GM21619 (cell line): ENCODE measurements at regions not wholly inside any gene's neighbourhood (a gene's known extent, or its start where the extent isn't known, plus 50 kb on each side); places are given as distances from the start of the nearest gene placed in this dataset.

Experiments
- ATAC-seq: cut with Tn5 transposase; IDR thresholded peaks from one replicate; pipeline ENCODE4 v1.9.1; 2021; ENCODE audit not compliant: unreplicated experiment

- ATAC-seq: no peak
Observed at GRCh38 chr2:168373468-168373867, 82.6 kb upstream of the CERS6 start.

GRCh38 chr2:168375195-168375798 is 80.8 kb upstream of the CERS6 start:
- no peak for ATAC-seq

DNA sequence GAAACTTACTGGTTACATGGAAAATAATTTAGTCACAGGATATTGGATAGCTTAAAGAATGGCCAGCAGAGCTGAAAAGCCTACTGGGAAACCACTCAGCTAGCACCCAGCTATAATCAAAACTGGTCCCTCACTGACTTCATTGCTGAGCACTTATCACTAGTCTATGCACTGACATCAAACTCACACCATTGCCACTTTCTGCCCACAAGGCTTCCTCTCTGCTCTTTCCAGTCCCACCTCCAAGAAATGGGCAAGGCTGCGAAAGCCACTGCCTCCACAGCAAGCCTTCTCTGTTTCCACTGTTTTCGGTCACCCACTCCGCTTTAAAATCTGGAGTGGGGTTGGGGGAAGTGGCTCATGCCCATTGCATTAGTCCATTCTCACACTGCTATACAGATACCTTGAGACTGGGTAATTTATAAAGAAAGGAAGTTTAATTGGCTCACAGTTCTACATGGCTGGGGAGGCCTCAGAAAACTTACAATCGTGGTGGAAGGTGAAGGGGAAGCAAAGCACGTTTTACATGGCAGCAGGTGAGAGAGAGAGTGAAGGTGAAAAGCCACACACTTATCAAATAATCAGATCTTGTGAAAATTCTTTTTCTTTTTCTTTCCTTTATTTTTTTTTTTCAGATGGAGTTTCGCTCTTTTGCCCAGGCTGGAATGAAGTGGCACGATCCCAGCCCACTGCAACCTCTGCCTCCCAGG is 77.0 kb upstream of the CERS6 start:
- no peak for ATAC-seq

DNA sequence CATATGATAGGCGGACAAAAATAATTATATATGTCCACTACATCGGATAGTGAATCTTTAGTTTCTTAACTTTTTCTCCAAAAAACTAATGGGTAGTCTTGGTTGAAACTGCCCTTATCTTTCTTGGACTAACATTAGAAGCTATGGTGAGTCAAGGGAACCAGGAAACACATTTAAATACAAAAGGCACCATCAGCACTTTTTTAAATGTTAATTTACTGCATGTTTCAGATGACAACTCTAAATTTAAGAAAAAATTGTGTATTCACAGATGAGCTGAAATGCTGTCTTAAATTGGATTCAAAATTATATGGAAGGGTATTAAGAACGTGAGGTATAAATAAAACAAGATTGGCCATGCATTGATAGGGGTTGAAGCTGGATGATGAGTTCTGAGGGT is 75.6 kb upstream of the CERS6 start:
- no peak for ATAC-seq

DNA sequence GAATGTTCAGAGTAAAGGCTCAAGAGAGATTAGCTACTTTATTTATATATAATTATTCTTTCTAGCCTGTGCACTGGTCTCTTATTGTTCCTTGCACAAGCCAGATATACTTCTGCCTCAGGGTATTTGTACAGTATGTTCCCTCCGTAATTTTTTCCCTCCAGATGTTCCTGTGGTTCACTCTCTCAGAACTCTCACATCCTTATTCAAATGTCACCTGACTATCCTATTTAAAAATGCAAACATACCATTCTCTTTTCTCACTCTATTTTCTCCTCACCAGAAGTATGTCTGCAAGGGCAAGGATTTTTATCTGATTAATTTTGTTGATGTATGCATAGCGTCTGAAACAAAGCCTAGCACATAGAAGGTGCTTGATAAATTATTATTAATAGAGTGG is 64.0 kb upstream of the CERS6 start:
- ATAC-seq: no peak

DNA sequence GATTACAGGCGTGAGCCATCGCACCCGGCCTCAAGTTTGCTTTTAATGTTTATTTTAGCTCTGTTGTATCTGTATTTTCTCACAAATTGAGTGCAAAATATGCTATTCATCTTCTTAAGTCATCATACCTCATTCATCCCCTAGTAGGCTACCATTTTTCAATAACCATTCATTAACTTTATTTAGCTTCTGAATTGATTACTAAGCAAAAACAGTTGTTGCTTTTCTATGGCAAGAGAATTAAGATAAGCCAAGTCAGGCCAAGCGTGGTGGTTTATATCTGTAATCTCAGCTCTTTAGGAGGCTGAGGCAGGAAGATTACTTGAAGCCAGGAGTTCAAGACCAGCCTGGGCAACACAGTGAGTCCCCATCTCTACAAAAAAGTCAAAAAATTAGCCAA is 63.3 kb upstream of the CERS6 start:
- ATAC-seq: no peak

DNA sequence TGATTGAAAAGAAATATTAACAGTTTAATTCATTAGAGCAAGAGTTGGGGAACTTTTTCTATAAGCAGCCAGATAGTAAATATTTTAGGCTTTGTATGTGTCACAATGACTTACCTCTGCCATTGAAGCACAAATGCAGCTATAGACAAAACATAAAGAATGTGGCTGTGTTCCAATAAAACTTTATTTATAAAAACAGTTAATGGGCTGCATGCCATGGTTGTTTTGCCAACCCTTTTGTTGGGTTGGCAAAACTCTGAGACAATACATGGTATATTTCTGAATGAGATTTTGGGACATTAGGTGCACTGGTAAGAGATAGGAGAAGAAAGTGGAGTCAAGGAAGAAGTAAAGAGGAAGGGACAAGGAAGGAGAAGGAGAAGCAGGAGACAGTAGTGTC is 61.8 kb upstream of the CERS6 start:
- ATAC-seq: no peak

DNA sequence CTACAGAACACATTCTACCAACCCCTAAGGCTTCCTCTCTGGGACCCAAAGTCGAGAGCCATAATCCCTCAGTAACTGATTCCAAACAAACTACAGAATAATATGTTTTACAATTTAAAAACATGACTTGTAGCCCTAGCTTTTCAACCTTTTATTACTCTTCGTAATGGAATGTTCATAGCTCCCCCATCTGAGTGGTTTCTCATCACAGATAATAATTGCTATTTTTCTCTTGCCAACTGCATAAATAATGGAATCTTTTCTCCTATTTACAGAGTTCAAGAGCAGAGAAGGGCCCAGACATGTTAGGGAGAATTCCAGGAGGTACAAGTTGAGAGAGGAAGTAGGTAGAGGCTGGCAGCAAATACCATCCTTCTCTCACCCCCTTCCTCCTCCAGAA is 59.9 kb upstream of the CERS6 start:
- ATAC-seq: no peak

DNA sequence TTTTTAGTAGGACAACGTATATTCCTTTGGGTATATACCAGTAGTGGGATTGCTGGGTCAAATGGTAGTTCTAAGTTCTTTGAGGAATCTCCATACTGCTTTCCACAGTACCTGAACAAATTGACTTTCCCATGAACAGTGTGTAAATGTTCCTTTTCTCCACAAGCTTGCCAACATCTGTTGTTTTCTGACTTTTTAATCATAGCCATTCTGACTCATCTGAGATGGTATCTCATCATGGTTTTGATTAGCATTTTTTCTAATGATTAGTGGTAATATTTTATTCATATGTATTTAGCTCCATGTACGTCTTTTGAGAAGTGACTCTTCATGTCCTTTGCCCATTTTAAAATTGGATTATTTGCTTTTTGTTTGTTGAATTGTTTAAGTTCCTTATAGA is 58.4 kb upstream of the CERS6 start:
- no peak for ATAC-seq

- ATAC-seq: no peak
Observed at GRCh38 chr2:168401048-168401556, 55.0 kb upstream of the CERS6 start.

DNA sequence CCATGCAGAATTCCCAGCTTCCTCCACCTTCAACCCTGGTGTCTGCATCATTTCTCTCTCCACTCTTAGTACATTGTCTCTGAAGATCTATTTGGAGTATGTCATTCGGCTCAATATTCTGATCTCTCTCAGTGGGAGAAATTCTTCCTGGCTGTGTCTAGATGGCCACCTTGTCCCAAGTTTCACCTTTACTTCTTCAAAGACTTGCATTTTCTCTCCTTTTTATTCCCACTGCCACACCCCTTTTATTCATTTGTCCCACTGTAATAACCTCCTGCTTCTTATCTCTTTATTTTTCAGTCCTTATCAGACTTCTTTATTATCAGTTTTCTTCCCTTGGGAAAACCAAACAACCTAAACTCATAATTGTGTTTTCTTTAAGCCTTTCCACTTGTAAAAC is 54.3 kb upstream of the CERS6 start:
- ATAC-seq: no peak

- ATAC-seq: no peak
Observed at GRCh38 chr2:168402531-168402930, 53.5 kb upstream of the CERS6 start.

GRCh38 chr2:168403736-168404135 is 52.3 kb upstream of the CERS6 start:
- ATAC-seq: no peak

DNA sequence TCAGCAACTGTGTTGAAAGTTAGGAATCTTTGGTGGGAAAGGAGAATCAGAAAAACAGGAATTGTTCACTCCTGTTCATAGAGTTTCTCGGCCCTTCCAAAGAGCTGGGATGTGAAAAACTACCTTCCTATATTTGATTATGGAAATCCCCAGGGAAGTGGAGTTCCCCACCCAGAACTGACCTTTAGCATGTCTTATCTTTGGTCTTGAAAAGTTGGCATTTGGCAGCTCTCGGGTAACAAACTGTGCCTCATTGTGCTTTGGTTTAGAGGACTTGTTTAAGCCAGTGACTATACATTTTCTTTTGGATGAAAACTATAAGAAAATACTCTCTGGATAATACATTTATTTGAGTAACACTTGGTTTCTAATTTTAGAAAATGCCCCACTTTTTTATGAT is 51.3 kb upstream of the CERS6 start:
- no peak for ATAC-seq
